ENCODE measurements at regions not wholly inside any gene's neighbourhood (a gene's known extent, or its start where the extent isn't known, plus 50 kb on each side); places are given as distances from the start of the nearest gene placed in this dataset.
"Not testable (repeated sequence)": the region's sequence is repeated elsewhere in the genome, so short reads cannot be mapped to it uniquely, and the experiment has no call there.

DNA sequence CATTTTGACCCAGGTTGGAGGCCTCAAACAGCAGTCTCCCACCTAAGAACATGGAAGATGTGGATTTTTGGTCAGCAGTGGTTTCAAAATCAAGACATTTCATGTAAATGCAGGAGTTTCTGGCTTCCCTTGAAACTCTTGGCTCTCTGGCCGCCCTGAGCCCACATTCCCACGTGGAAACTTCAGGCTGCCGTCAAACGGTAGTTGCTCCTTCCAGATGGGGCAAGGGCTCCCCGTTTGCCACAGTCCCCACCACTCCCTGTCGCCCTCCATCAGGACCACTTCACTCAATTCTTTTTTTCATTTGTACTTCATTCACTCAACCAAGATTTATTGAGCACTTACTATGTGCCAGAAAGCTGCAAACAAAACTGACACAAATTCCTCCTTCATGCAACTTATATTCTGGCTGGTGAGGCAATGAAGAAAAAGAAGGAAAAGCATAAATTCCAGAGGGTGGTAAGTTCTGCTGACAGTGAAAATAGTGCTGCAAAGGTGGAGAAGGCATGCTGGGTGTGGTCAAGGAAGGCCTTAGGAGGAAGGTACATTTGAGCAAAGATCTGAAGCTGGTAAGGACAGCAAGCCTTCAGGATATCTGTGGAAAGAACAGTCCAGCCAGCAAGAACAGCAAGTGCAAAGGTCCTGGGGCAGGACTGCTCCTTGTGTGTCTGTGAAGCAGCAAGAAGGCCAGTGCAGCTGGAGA, 62.9 kb upstream of the PTPN1 start:
- Histone ChIP-seq H3K27ac (ENCODE audit: control insufficient read depth, insufficient read depth, low read length) (no peak overlapping the region), H4K20me1 (ENCODE audit: control insufficient read depth, extremely low read depth, insufficient read depth, low read length) (no peaks in the 10 kb centered on the region), H3K4me3 (ENCODE audit: control insufficient read depth in 2 of 3, extremely low read depth in 1 of 3, insufficient read depth in 2 of 3, low read depth in 1 of 3, low read length in 3 of 3) (no peak overlapping the region), H3K9me1 (ENCODE audit: control insufficient read depth, extremely low read depth, insufficient read depth, low read length) (no peaks in the 10 kb centered on the region), H2AFZ (ENCODE audit: control insufficient read depth, low read length) (no peak overlapping the region), H3K79me2 (ENCODE audit: control insufficient read depth, insufficient read depth, low read length) (no peaks in the 10 kb centered on the region), H3K36me3 (ENCODE audit: control insufficient read depth in 2 of 2, extremely low read depth in 1 of 2, insufficient read depth in 2 of 2, low read length in 2 of 2) (no peaks in the 10 kb centered on the region), H3K4me2 (ENCODE audit: control insufficient read depth, extremely low read depth, insufficient read depth, low read depth, low read length) (no peak overlapping the region), H3K9ac (ENCODE audit: control insufficient read depth, extremely low read depth, insufficient read depth, low read length) (no peak overlapping the region), H3K9me3 (ENCODE audit: control insufficient read depth, low read depth, low read length) (no peaks in the 10 kb centered on the region), H3K27me3 (ENCODE audit: control insufficient read depth, extremely low read depth, insufficient read depth, low read length) (no peaks in the 10 kb centered on the region), H3K4me1 (ENCODE audit: control insufficient read depth, extremely low read depth, insufficient read depth, low read length) (no peaks in the 10 kb centered on the region)
- no peak for TF ChIP-seq EZH2 (IDR thresholded peaks at IDR 0.05; ENCODE audit: low read length)
- dilution Hi-C loops (cut with MboI; ENCODE audit: extremely low pct_ligation_motif_present, low sequenced_read_pairs), result no loop called here
- DNase-seq (ENCODE audit: low read depth, low spot score), result no peak
- FAIRE-seq, result no peak

DNA sequence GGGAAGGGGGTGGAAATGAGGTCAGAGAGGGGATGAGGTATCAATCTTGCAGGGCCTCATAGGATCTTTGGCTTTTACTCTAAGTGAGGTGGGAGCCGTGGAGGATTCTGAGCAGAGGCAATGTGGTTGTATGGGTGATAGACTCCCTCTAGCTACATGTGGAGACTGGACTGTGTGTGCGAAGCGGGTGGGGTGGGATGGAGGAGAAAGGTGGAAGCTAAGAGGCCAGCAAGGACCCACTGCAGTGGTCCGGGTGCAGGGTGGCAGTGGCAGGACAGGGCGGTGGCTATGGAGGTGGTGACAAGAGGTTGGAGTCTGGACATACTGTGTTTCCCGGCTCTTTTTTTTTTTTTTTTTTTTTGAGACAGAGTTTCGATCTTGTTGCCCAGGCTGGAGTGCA, 62.4 kb upstream of the PTPN1 start:
- H3K79me2 ChIP-seq (ENCODE audit: control insufficient read depth, insufficient read depth, low read length), result no peaks in the 10 kb centered on the region

DNA sequence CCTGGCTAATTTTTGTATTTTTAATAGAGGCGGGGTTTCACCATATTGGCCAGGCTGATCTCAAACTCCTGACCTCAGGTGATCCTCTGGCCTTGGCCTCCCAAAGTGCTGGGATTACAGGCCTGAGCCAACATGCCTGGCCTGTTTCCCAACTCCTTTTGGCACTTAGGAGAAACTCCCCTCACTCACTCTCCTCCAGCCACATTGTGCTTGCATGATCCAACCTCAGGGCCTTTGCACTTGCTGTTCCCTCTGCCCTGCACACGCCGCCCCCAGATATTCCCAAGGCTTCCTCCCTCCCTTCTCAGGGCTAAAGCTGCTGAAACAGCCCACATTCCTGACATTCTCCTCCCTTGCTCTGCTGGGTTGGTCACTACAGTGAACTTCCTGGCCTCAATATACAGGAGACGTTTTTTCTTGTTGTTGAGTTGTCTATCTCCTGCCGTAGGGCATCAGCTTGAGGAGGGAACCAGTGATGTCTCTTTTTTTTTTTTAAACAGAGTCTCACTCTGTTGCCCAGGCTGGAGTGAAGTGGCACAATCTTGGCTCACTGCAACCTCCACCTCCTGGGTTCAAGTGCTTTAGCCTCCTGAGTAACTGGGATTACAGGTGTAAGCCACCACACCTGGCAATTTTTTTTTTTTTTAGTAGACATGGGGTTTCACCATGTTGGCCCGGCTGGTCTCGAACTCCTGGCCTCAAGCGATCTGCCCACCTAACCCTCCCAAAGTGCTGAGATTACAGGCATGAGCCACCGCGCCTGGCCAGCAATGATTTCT, 61.4 kb upstream of the PTPN1 start:
- dilution Hi-C loops (cut with MboI; ENCODE audit: extremely low pct_ligation_motif_present, low sequenced_read_pairs); FAIRE-seq; H3K9ac ChIP-seq (ENCODE audit: control insufficient read depth, extremely low read depth, insufficient read depth, low read length); DNase-seq (ENCODE audit: low read depth, low spot score); H3K4me3 ChIP-seq (ENCODE audit: control insufficient read depth in 2 of 3, extremely low read depth in 1 of 3, insufficient read depth in 2 of 3, low read depth in 1 of 3, low read length in 3 of 3); H3K9me1 ChIP-seq (ENCODE audit: control insufficient read depth, extremely low read depth, insufficient read depth, low read length); H3K79me2 ChIP-seq (ENCODE audit: control insufficient read depth, insufficient read depth, low read length); H3K36me3 ChIP-seq (ENCODE audit: control insufficient read depth in 2 of 2, extremely low read depth in 1 of 2, insufficient read depth in 2 of 2, low read length in 2 of 2); H3K9me3 ChIP-seq (ENCODE audit: control insufficient read depth, low read depth, low read length); H2AFZ ChIP-seq (ENCODE audit: control insufficient read depth, low read length); H3K4me1 ChIP-seq (ENCODE audit: control insufficient read depth, extremely low read depth, insufficient read depth, low read length); H3K4me2 ChIP-seq (ENCODE audit: control insufficient read depth, extremely low read depth, insufficient read depth, low read depth, low read length); H4K20me1 ChIP-seq (ENCODE audit: control insufficient read depth, extremely low read depth, insufficient read depth, low read length); H3K27ac ChIP-seq (ENCODE audit: control insufficient read depth, insufficient read depth, low read length); H3K27me3 ChIP-seq (ENCODE audit: control insufficient read depth, extremely low read depth, insufficient read depth, low read length): not testable (repeated sequence)

More for the DNA sequence above, 62.4 kb upstream of the PTPN1 start:
- H3K27me3 ChIP-seq (ENCODE audit: control insufficient read depth, extremely low read depth, insufficient read depth, low read length), result no peaks in the 10 kb centered on the region
- H3K27ac ChIP-seq (ENCODE audit: control insufficient read depth, insufficient read depth, low read length), result no peak overlapping the region
- no peaks in the 10 kb centered on the region for H3K9me1 ChIP-seq (ENCODE audit: control insufficient read depth, extremely low read depth, insufficient read depth, low read length)
- TF ChIP-seq, protein P1, sequence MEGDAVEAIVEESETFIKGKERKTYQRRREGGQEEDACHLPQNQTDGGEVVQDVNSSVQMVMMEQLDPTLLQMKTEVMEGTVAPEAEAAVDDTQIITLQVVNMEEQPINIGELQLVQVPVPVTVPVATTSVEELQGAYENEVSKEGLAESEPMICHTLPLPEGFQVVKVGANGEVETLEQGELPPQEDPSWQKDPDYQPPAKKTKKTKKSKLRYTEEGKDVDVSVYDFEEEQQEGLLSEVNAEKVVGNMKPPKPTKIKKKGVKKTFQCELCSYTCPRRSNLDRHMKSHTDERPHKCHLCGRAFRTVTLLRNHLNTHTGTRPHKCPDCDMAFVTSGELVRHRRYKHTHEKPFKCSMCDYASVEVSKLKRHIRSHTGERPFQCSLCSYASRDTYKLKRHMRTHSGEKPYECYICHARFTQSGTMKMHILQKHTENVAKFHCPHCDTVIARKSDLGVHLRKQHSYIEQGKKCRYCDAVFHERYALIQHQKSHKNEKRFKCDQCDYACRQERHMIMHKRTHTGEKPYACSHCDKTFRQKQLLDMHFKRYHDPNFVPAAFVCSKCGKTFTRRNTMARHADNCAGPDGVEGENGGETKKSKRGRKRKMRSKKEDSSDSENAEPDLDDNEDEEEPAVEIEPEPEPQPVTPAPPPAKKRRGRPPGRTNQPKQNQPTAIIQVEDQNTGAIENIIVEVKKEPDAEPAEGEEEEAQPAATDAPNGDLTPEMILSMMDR (optimal IDR thresholded peaks at IDR 0.05 in 1 of 3, IDR thresholded peaks at IDR 0.05 in 1 of 3, conservative IDR thresholded peaks at IDR 0.05 in 1 of 3; ENCODE audit: extremely low read depth in 1 of 3, insufficient read depth in 2 of 3, low read length in 3 of 3), result no peak
- TF ChIP-seq EZH2 (IDR thresholded peaks at IDR 0.05; ENCODE audit: low read length), result no peak
- H3K9ac ChIP-seq (ENCODE audit: control insufficient read depth, extremely low read depth, insufficient read depth, low read length), result no peak overlapping the region
- DNase-seq (ENCODE audit: low read depth, low spot score), result no peak
- dilution Hi-C loops (cut with MboI; ENCODE audit: extremely low pct_ligation_motif_present, low sequenced_read_pairs), result no loop called here
- H4K20me1 ChIP-seq (ENCODE audit: control insufficient read depth, extremely low read depth, insufficient read depth, low read length), result no peaks in the 10 kb centered on the region
- H3K9me3 ChIP-seq (ENCODE audit: control insufficient read depth, low read depth, low read length), result no peaks in the 10 kb centered on the region
- H3K4me1 ChIP-seq (ENCODE audit: control insufficient read depth, extremely low read depth, insufficient read depth, low read length), result no peaks in the 10 kb centered on the region
- no peak overlapping the region for H3K4me2 ChIP-seq (ENCODE audit: control insufficient read depth, extremely low read depth, insufficient read depth, low read depth, low read length)
- H3K36me3 ChIP-seq (ENCODE audit: control insufficient read depth in 2 of 2, extremely low read depth in 1 of 2, insufficient read depth in 2 of 2, low read length in 2 of 2), result no peaks in the 10 kb centered on the region
- no peak overlapping the region for H3K4me3 ChIP-seq (ENCODE audit: control insufficient read depth in 2 of 3, extremely low read depth in 1 of 3, insufficient read depth in 2 of 3, low read depth in 1 of 3, low read length in 3 of 3)
- no peak for FAIRE-seq
- no peak overlapping the region for H2AFZ ChIP-seq (ENCODE audit: control insufficient read depth, low read length)

Measured in keratinocyte (primary cell).